ENCODE measurements at regions not wholly inside any gene's neighbourhood (a gene's known extent, or its start where the extent isn't known, plus 50 kb on each side); places are given as distances from the start of the nearest gene placed in this dataset.

DNA sequence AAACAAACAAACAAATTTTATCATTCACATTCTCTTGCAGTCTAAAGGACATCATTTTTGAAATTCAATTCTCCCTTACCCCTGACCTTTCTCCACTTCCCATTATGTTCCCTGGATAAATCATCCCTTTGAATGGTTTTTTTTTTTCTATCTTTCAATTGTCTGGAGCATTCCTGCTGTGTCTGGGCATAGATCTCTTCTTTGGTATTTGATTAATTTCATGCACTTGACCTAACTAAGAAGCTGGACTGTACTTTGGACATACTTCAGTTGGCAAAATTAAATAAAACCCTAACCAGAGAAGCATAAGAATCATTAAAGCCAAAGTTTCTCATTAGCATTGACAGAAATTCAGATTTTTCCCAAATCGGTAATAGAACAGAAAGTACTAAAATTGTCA, 163.6 kb upstream of the BMP4 start:
- H3K4me3 ChIP-seq (ENCODE audit: low read length) = no peak overlapping the region
- H3F3A ChIP-seq (ENCODE audit: insufficient read depth, low read length, poor library complexity, severe bottlenecking) = no peaks in the 10 kb centered on the region
- H3K9ac ChIP-seq (ENCODE audit: low read length) = no peak overlapping the region
- TF ChIP-seq MXI1 (conservative IDR thresholded peaks at IDR 0.05; ENCODE audit: poor library complexity, severe bottlenecking) = no peak
- TF ChIP-seq EP300 (conservative IDR thresholded peaks at IDR 0.05; ENCODE audit: poor library complexity, severe bottlenecking) = no peak
- no peak for TF ChIP-seq POLR2AphosphoS5 (IDR thresholded peaks at IDR 0.05)
- TF ChIP-seq, protein P1, sequence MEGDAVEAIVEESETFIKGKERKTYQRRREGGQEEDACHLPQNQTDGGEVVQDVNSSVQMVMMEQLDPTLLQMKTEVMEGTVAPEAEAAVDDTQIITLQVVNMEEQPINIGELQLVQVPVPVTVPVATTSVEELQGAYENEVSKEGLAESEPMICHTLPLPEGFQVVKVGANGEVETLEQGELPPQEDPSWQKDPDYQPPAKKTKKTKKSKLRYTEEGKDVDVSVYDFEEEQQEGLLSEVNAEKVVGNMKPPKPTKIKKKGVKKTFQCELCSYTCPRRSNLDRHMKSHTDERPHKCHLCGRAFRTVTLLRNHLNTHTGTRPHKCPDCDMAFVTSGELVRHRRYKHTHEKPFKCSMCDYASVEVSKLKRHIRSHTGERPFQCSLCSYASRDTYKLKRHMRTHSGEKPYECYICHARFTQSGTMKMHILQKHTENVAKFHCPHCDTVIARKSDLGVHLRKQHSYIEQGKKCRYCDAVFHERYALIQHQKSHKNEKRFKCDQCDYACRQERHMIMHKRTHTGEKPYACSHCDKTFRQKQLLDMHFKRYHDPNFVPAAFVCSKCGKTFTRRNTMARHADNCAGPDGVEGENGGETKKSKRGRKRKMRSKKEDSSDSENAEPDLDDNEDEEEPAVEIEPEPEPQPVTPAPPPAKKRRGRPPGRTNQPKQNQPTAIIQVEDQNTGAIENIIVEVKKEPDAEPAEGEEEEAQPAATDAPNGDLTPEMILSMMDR (IDR thresholded peaks at IDR 0.05; ENCODE audit: poor library complexity, severe bottlenecking) = no peak
- TF ChIP-seq EZH2 (IDR thresholded peaks at IDR 0.05; ENCODE audit: borderline replicate concordance, insufficient read depth, low read length, poor library complexity, severe bottlenecking) = no peak
- no peak for TF ChIP-seq TAF1 (IDR thresholded peaks at IDR 0.05; ENCODE audit: low read depth)
- TF ChIP-seq REST (IDR thresholded peaks at IDR 0.05; ENCODE audit: borderline replicate concordance) = no peak
- no peak for TF ChIP-seq RAD21 (conservative IDR thresholded peaks at IDR 0.05)
- no peak for TF ChIP-seq SMC3 (conservative IDR thresholded peaks at IDR 0.05; ENCODE audit: poor library complexity)
- H3K9me3 ChIP-seq (ENCODE audit: low read length) = no peaks in the 10 kb centered on the region
- H2AFZ ChIP-seq (ENCODE audit: low read depth, low read length) = no peak overlapping the region
- H3K27ac ChIP-seq (ENCODE audit: low read length) = no peak overlapping the region
- no peaks in the 10 kb centered on the region for H3K79me2 ChIP-seq (replicated peaks; ENCODE audit: insufficient read depth, low read length)
- H3K4me2 ChIP-seq (ENCODE audit: low read length) = no peak overlapping the region
- H4K20me1 ChIP-seq (ENCODE audit: insufficient read depth) = no peaks in the 10 kb centered on the region
- no peaks in the 10 kb centered on the region for H3K9me2 ChIP-seq (ENCODE audit: insufficient read depth, low read length)
- H3K27me3 ChIP-seq (ENCODE audit: insufficient read depth, low read depth, low read length) = no peaks in the 10 kb centered on the region
- H3K36me3 ChIP-seq (ENCODE audit: insufficient read depth, low read length) = no peaks in the 10 kb centered on the region

GRCh38 chr14:54121466-54122027, 164.9 kb upstream of the BMP4 start:
- no peak overlapping the region for H2AFZ ChIP-seq (ENCODE audit: low read depth, low read length)
- no peak for TF ChIP-seq TAF1 (IDR thresholded peaks at IDR 0.05; ENCODE audit: low read depth)
- TF ChIP-seq MXI1 (conservative IDR thresholded peaks at IDR 0.05; ENCODE audit: poor library complexity, severe bottlenecking) = no peak
- no peak for TF ChIP-seq EZH2 (IDR thresholded peaks at IDR 0.05; ENCODE audit: borderline replicate concordance, insufficient read depth, low read length, poor library complexity, severe bottlenecking)
- TF ChIP-seq POLR2AphosphoS5 (IDR thresholded peaks at IDR 0.05) = no peak
- H3K79me2 ChIP-seq (replicated peaks; ENCODE audit: insufficient read depth, low read length) = no peaks in the 10 kb centered on the region
- no peaks in the 10 kb centered on the region for H3K9me2 ChIP-seq (ENCODE audit: insufficient read depth, low read length)
- no peaks in the 10 kb centered on the region for H3K36me3 ChIP-seq (ENCODE audit: insufficient read depth, low read length)
- no peaks in the 10 kb centered on the region for H3K9me3 ChIP-seq (ENCODE audit: low read length)
- H3K4me3 ChIP-seq (ENCODE audit: low read length) = no peak overlapping the region
- no peaks in the 10 kb centered on the region for H3F3A ChIP-seq (ENCODE audit: insufficient read depth, low read length, poor library complexity, severe bottlenecking)
- H4K20me1 ChIP-seq (ENCODE audit: insufficient read depth) = no peaks in the 10 kb centered on the region
- H3K4me2 ChIP-seq (ENCODE audit: low read length) = no peak overlapping the region
- no peak overlapping the region for H3K27ac ChIP-seq (ENCODE audit: low read length)
- no peak overlapping the region for H3K9ac ChIP-seq (ENCODE audit: low read length)
- H3K27me3 ChIP-seq (ENCODE audit: insufficient read depth, low read depth, low read length) = no peaks in the 10 kb centered on the region

Data from neural cell (in vitro differentiated cells).